DMS53 treated with DMSO at 0.1 percent for 48 hours (cell line): ENCODE measurements at regions not wholly inside any gene's neighbourhood (a gene's known extent, or its start where the extent isn't known, plus 50 kb on each side); places are given as distances from the start of the nearest gene placed in this dataset.
A peak's percentile ranks its signal among the peaks of the same experiment; 100 is the strongest.
"Not testable (repeated sequence)": the region's sequence is repeated elsewhere in the genome, so short reads cannot be mapped to it uniquely, and the experiment has no call there.

ENCODE experiments used
- DNase-seq: peaks from one replicate; lab custom pipeline; 2025; ENCODE audit not compliant: unreplicated experiment; lab: John Stamatoyannopoulos, UW

DNA sequence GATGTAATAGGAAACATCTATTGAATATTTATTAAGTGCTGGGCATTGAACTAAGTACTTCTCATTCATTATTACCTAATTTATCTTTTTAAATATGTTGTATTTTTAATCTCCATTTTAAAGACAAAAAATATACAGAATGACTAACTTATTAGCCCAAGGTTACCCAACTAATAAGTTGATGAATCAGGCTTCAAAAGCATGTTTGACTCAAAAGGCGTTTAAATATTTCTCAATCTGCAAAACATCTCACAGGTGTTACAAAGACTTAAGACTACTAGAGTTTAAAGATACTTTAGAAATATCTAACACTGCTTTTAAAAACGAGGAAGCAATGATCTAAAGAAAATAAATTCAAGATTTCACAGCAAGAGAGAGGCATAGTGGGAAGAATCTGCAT, 457.4 kb upstream of the DCN start:
- DNase-seq: no peak

DNA sequence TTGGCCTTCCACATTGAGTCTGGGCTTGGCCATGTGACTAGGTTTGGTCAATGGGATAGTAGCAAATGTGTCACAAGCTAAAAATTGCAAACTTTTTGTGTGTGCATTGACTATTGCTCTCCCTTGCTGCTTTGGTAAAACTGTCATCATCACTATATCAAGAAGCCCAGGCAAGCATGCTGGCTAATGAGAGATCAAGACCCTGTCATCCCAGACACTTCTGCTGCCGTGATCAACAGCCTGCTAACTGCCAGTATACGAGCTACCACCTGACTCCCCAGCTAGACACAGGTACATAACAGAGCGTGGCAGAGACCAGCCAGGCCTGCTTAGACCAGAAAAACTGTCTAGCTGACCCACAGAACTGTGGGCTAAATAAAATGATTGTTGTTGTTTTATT, 456.7 kb upstream of the DCN start:
- DNase-seq: no peak

GRCh38 chr12:91637789-91638624, 455.4 kb upstream of the DCN start:
- peak; percentile 35 for DNase-seq

- no peak for DNase-seq
These were observed 454.1 kb upstream of the DCN start for GRCh38 chr12:91636721-91637120.

DNA sequence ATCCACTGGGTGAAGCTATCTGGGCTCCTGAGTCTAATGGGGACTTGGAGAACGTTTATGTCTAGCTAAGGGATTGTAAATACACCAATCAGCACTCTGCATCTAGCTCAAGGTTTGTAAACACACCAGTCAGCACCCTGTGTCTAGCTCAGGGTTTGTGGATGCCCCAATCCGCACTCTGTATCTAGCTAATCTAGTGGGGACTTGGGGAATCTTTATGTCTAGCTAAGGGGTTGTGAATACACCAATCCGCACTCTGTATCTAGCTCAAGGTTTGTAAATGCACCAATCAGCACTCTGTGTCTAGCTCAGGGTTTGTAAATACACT, 451.7 kb upstream of the DCN start:
- DNase-seq: not testable (repeated sequence)

- no peak for DNase-seq
These were observed 451.2 kb upstream of the DCN start for GRCh38 chr12:91633734-91634357.

GRCh38 chr12:91633206-91633605, 450.6 kb upstream of the DCN start:
- no peak for DNase-seq

DNA sequence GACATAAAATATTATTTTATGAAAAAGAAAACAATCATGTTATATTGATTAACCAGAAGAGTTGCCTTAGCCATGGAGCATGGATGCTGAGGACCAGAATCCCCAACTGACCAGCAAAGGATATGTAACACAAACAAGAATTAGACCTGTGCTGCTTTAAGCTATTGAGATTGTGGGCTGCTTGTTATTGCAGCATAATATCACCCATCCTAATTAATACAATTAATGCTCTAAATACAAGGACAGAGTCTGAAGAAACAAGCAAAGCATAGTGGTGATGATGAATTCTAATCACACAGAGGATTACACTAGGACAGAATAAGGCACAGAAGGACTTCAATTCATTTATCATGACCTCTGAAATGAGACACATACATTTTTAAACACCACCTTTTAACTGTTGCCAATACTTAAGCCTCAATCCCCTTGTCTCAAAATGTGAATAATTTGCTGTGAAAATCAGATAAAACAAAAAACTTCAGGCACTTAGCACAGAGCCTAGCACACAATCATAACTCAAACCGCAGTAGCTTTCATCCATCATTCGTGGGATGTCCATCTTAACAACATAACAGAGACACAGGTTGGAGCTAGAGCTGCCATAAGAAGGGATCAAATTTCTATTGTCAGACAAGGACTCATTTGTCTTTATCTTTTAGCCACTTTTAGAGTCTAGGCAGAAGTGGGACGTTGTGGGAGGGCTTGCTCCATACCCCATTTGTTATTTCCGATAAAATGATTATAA, 449.6 kb upstream of the DCN start:
- DNase-seq: no peak

GRCh38 chr12:91630596-91631293, 448.1 kb upstream of the DCN start:
- DNase-seq: no peak

DNA sequence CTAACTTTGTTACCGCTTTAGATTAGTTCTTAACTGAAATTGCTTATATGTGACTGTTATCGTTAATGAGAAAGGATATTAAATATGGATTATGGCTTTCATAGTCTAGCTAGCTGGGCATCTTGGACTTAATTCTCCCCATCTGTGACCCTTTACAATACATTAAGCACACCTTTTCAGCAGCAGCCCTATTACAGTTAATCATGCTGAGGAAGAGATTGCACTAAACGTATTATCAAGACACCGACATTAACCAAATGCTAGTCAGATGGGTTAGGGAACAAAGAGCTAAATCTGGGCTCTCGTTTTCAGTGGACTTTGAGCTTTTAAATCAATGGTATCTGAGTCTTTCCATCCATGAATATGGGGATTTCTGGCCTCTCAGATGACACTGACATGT, 447.5 kb upstream of the DCN start:
- DNase-seq: no peak

DNA sequence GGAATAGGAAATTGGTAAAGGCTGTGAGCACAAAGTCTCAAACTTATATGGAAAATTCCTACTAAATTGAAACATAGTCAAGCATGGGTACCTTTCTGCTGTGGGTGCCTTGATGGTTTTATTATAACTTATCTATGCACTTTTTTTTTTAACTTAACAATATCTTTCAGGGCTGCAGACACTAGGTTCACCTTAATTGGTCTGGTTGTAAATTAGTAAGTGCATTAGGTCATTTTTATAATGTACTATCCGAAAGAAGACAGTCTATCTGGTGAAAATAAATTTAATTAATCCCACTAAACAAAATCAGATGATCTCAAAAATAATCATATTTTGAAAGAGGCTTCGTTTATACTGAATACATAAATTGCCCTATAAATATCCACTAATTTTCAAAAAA, 446.8 kb upstream of the DCN start:
- no peak for DNase-seq

DNA sequence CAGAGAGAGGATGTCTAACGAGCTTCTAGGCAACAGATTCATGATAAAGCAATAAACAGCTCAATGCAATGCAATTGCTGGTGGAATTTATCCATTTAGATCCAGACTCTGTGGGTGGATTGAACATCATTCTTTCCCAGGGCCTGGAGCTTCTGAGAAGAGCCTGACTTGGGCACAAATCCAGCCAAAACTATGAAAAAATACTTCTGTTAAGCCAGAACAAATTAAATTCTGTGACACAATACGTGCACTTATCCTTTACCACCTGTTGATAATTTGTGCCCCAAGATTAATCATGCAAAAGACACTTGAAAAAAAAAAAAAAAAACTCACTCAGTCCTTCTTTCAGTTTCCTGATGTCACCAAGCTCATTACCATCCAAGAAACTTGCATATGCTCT, 446.0 kb upstream of the DCN start:
- DNase-seq: no peak

- DNase-seq: no peak
These were observed 444.6 kb upstream of the DCN start for GRCh38 chr12:91627225-91627624.

- no peak for DNase-seq
These were observed 440.4 kb upstream of the DCN start for GRCh38 chr12:91622981-91623380.

GRCh38 chr12:91622037-91622436, 439.4 kb upstream of the DCN start:
- no peak for DNase-seq

GRCh38 chr12:91620992-91621391, 438.4 kb upstream of the DCN start:
- DNase-seq: no peak

DNA sequence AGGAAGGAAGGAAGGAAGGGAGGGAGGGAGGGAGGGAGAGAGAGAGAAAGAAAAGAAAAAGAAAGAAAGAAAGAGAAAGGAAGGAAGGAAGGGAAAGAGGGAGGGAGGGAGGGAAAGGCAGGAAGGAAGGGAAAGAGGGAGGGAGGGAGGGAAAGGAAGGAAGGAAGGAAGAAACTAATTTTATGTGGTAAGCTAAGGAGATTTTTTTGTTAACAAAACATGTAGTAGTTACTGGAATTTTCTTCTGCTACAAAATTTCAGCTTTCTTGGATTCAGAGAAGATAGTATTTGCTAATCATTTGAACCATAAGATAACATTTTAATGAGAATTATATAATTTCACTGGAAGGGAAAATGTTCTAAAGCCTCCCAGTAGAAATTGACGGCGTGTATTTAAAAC, 437.8 kb upstream of the DCN start:
- DNase-seq: no peak

- peak; percentile 61 for DNase-seq
These were observed 435.7 kb upstream of the DCN start for GRCh38 chr12:91618281-91618680.

DNA sequence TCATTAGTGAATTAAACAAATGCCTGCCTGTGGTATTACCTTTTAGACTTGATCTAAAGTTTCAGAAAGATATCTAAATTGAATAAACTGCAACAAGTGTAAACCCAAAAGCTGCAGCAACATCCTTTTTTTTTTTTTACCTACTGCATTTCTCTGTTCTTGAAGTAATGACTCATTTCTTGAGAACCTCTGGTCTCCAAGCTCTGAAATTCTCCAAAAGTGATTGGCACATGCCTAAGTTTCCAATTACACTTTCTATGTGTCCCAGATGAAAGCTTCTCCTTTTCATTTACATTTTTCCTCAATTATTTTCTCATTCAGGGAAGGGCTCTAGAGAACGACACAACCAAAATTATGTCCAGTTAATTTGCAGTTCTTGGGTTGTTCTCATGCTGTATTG, 435.2 kb upstream of the DCN start:
- no peak for DNase-seq

GRCh38 chr12:91616416-91616815, 433.8 kb upstream of the DCN start:
- DNase-seq: no peak

- no peak for DNase-seq
These were observed 430.7 kb upstream of the DCN start for GRCh38 chr12:91613223-91613779.
